HG03520 (cell line): ENCODE measurements at regions not wholly inside any gene's neighbourhood (a gene's known extent, or its start where the extent isn't known, plus 50 kb on each side); places are given as distances from the start of the nearest gene placed in this dataset.
"Not testable (repeated sequence)": the region's sequence is repeated elsewhere in the genome, so short reads cannot be mapped to it uniquely, and the experiment has no call there.

Source experiments
- ATAC-seq: cut with Tn5 transposase; IDR thresholded peaks from one replicate; pipeline ENCODE4 v1.9.1; 2021; ENCODE audit warnings: mild to moderate bottlenecking, moderate library complexity; ENCODE audit not compliant: unreplicated experiment

DNA sequence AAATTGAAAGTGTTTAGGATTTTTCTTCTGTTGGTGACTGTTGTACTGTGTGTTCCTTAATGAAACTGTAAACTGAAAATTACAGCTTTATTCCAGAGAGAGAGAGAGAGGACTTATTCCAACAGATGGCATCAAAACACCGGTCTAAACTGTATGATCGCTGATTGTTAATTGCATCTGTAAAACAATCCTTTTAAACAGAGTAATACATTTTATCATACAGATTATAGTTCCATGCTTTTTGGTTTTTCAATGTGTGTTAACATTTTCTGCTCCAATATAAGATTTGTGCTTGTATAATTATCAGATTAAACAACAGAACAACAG is 289.7 kb upstream of the DNAJC19 start:
- no peak for ATAC-seq

DNA sequence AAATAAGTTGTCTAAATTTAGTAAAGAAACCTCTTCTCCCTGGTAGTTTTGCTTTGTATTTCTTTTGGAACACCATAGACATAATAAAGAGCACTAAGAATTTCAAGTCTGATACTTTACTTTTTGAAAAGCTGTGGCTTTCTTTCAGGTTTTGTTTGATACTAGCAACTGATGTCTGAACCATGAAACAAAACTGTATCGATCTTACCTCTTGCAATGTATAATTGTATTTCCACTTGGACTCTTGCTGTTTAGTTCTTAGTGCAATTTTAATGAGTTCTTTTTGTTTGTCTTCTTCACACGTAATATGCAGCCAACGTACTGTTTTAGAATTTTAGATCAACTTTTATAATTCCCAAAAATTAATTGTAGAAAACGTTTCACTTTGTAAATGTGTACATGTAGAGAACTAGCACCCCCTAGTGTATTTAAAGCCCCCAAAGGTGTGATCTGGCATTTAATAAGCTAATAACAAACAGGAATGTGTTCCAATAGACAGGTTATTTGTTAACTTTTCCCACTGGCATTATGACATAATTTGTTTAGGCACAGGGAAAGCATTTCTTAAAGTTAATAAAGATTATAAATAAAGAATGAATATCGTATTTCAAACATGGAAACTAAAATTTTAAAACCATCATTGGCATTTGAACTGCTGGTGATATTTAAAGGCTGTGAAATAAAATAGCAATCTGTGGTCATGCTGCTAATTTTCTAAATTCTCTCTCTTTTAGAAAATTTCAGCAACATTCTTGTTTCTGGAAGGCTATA is 289.1 kb upstream of the DNAJC19 start:
- no peak for ATAC-seq

DNA sequence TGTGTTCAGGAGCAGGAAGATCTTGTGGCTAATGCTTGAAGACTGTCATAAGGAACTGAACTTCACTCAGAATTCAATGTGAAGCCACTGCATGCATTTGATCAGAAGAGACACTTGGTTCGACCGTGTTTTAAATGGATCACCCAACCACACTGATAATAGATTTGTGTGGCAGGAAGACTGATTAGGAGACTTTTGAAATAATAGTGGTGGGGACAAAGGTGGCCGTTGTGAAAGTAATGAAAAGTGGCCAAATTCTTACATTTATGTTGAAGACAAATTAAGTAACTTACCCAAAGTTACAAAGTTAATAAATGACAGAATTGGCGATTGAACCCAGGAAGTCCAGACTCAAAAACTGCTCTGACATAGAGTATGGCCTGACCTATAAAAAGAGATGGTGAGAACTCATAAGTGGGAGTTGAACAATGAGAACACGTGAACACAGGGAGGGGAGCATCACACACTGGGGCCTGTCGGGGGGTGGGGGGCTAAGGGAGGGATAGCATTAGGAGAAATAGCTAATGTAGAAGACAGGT is 286.9 kb upstream of the DNAJC19 start:
- ATAC-seq, result no peak

DNA sequence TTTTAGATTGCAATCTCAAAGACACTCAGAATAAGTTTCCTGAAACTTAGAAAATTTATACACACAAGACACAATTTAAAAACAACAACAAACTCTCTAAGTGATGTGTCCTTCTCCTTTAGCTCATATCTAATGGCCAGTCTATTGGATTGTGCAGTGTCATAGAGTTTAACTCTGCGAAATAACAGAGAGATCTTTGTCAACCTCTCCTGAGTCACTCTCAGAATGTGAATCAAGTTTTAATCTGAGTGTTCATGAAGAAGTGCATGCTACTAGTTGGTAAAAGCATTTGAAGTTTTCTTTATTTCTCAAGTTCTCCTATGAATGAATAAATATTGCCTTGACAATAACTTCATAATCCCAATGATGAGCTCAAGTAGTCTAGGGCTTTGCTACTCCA is 284.5 kb upstream of the DNAJC19 start:
- no peak for ATAC-seq

DNA sequence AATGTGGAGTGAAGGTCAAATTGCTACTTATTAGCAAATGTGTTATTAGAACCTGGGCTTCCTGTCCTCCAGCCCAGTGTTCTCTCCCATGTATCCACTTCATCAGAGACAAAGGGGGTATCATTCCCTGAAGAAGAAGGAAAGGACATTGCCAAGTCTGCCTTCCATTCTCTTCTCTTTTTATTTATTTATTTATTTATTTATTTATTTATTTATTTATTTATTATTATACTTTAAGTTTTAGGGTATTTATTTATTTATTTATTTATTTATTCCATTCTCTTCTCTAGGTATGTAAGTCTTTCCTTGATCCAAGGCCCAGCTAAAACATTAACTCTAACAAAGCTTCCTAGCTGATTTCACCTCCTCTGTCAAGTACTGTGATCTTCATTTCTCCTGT is 277.8 kb upstream of the DNAJC19 start:
- ATAC-seq, result no peak

DNA sequence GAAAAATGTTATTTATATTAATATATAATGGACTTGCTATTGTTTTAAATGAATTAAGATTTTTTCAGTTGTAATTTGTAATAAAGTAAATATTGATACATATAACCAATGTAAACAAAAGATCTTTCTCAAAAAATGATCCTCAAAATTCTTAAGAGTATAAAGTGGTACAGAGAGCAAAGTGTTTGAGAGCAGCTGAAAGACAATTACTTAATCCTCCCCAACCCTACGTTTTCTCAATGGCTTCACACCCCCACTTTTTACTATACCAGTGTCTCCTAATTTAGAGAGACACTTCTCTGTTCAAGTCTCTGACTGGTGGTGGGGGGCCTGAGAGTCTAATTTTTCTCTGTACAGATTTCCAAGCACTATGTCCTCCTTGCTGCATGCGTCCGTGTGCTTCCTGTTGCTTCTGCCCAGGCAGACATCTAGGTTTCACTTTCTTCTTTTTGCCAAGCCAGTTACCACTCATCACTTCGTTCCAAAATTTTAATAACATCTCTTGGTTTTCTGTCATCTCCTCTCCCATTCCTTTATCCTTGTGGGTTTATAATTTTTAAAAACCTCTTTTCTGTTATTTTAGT is 276.3 kb upstream of the DNAJC19 start:
- ATAC-seq, result peak; percentile 59

DNA sequence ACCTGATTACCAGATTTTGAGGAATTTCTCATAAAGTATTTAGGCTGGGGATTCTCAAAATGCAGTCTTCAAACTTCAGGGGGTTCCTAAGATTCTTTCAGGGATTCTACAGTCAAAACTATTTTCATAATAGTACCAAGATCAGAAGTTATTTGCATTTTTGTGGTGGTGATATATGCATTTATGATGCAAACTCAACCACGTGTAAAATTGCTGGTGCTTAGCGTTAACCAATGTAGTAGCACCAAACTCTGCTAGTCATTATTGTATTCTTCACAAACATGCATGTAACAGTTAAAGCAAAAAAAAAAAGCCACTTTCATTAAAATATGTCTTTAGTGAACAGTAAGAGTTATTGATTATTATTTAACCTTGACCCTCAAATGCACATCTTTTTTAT is 274.9 kb upstream of the DNAJC19 start:
- no peak for ATAC-seq

DNA sequence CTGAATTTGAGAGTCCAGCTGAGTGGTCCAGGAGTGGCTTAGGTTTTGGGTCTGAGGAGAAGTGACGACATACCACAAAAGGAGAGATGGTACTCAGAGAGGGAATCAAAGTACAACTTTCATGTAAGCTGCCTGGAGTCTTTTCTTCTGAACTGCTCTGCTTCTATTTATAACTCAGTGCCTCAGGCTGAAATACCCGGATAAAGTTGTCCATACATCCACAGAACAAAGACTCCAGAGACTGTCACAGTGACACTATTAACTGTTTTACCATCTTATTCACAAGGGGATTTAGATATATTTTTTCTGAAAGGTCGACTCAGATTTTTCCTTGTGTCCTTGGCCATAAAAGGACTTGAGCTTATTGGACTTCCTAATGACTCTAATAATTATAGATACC is 264.3 kb upstream of the DNAJC19 start:
- ATAC-seq, result no peak

DNA sequence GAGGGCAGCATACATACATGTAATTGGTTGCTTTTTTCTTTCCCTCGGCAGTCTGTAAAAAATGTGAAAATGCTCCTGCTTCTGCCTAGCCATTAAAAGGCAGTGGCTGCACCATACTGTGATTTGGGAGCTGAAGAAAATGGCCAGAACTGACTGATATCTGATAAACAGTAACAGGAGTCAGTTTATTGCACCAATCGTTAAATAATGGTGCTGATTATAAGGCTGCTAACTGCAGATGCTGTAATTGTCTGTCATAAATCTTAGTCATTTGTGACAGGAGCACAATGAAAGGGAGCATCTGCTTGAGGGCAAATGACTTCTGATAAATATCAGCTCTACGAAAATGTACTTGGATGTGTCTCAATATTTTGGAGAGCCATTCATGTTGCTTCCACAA is 263.1 kb upstream of the DNAJC19 start:
- ATAC-seq, result no peak

DNA sequence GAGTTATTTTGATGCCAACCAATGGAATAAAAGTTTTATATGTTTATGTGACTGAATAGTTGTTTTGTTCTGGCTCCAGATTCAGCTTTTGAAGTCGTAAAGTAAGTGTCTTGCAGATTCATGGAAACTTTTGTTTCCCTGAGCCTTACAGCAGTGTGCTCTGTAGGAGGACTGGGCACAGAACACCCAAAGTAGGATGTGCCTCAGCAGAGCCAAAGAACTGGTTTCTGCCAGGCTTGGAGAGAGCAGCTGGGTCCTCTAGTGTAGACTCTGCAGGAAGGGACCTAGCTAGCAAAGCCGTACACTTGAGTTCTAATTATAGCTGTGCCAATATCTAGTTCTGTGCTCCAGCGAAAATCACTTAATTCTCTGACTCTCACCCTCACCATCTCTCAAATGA is 261.2 kb upstream of the DNAJC19 start:
- no peak for ATAC-seq

DNA sequence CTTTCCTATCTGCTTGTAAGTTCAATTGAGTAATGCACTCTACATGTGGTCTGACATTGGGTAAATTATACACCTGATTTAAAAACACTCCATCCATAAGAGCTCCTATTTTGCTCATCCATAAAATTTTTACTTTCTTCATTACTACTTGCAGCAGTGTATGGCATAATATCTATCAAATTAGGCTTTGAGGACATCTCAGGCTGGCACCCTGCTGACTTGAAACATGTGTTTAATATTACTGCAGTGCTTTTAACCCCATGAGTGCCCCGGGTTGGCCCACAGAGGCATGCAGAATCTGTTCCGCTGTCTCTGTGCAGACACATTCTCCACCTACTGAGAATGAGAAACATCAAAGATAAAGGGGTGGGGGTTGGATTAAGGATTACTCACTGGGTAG is 249.9 kb upstream of the DNAJC19 start:
- no peak for ATAC-seq

DNA sequence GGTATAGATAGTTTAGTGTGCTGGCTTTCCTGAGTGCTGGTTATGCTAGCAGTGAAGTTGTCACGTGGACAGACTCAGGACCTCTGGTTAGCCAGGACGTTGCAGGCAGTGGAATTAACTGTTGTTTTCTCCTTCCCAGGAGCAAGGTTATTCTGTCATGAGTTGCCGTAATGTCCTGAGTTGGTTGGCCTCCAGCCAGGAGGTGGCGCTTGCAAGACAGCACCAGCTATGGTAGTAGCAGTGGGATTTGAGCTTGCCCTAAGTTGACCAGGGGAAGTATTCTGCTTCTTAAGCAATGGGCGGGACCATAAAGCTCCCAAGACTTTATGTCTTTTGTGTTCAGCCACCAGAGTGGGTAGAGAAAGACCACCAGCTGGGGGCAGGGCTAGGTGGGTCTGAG is 240.7 kb upstream of the DNAJC19 start:
- no peak for ATAC-seq

DNA sequence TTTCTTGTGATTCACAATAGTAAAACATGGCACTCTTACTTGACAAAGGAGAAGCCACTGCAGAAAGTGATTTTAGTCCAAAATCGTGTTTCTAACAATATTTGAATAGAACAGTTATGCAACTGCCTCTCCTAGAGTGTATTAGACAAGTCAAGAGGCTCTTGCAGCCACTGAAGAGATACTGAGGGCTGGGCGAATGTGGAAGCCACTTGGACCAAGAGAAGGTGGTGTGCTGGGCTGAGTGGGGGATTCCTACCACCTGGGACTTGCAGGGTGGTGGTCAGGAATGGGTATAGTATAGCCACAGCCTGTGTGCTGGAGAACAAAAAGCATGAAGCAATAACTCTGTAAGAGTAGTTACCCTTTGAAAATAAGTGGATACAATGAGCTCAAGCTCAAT is 223.8 kb upstream of the DNAJC19 start:
- no peak for ATAC-seq

DNA sequence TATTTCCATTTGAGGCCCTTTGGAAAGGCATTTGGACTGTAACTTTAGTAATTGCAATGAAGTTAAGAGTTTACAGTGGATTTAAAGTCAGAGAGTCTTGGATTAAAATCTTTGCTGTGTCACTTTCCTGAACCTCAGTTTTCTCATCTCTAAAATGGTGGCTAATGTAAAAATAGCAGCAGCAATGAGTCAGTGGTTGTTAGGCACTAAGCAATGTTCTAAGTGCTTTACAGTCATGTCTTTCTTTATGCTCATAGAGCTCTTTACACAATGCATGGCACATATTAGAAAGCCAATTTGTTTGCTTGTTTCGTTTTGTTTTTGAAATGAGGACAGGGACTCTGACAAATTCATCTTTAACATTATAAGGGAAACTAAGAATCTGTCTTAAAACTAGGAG is 222.7 kb upstream of the DNAJC19 start:
- no peak for ATAC-seq

DNA sequence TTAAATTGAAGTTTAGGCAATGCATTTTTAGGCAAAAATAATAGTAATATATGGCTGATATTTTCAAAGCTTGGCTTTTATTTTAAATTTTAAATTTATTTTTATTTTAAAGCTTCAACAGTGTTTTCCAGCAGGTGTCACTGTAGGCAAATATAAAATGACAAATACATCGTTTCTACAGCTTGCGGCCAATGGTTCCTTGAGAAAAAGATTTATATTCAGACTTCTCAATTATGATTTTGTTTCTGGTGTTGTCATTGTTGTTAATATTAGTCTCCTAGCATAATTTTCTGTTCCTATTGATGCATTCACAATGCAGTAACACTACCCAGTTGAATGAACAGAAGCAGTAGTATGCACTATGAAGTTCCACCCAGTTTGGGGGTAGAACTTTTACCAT is 220.7 kb upstream of the DNAJC19 start:
- ATAC-seq, result no peak

DNA sequence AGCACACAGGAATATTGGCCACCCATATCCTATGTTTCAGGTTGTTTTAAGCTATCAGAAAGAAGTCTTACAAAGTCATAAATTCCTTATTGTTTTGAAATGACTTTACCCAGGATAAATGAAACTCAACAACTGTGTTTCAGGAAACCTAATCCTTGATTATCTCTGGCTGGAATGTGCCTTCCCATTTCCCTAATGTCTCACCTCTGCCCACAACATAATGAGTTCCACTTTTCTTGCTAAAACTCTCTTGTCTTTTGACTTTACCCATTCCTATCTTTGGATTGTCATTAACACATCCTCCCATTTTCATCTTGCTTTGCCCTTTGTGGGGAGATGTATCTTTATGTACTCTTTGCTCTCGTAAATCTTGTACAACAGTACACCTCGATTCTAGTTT is 200.0 kb upstream of the DNAJC19 start:
- ATAC-seq, result no peak

DNA sequence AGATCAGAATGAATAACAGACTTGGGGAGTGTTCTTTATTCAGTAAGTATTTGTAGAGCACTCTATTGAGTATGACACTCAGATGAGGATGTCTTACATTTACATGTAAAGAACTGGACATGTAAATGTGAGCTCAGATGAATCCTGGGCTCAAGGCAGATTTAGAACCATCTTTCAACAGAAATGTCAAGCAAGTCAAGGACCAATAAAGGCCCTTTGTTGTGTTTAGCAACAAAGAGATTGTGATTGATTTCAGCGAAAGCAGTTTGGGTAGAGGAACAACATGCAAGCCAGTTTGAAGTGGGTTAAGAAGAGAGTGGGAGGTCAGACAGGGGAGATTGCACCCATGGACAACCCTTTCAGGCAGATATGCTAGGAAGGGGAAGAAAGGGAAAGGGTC is 194.2 kb upstream of the DNAJC19 start:
- no peak for ATAC-seq

DNA sequence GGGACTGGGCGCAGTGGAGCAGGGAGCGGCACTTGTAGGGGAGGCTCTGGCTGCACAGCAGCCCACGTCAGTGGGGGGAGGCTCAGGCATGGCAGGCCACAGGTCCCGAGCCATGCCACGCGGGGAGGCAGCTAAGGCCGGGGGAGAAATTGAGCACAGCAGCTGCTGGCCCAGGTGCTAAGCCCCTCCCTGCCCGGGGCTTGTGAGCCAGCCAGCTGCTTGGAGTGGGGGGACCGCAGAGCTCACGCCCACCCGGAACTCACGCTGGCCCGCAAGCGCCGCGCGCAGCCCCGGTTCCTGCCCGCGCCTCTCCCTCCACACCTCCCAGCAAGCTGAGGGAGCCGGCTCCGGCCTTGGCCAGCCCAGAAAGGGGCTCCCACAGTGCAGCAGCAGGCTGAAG is 193.5 kb upstream of the DNAJC19 start:
- not testable (repeated sequence) for ATAC-seq

DNA sequence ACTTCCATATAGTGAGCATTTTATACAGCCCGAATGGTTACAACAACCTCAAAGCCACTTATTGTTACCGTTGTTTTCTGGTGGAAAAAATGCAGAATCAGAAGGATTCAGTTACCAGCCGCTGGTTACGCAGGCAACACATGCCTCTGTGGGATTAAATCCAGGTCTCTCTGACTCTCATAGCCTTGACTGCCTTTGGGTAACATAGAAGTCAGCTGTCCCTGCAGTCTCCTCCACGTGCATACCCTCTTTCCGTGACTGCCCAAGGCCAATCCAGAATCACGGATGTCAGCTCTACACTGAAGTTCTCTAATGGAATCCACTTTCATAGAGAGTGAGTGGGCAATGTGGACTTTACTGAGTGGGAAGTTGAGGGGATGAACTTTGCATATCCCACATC is 189.5 kb upstream of the DNAJC19 start:
- ATAC-seq, result no peak

DNA sequence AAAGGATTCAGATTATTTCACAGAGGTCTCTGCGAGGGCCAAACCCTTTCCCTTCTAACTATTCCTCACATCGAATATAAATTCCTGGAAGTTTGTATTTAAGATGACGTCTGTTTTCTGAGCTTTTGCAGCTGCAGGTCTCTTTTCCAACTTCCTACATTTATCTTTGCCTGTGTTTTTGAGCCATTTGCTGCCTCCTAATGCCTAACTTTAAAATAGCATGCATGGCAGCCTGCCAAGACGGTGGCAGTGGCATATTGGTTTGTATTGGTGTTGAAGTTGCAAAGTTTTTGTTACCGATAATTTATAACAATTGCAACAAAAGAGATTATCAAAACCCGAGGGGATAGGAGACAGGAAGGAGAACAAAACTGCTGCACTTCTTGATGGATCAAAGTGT is 187.1 kb upstream of the DNAJC19 start:
- no peak for ATAC-seq

DNA sequence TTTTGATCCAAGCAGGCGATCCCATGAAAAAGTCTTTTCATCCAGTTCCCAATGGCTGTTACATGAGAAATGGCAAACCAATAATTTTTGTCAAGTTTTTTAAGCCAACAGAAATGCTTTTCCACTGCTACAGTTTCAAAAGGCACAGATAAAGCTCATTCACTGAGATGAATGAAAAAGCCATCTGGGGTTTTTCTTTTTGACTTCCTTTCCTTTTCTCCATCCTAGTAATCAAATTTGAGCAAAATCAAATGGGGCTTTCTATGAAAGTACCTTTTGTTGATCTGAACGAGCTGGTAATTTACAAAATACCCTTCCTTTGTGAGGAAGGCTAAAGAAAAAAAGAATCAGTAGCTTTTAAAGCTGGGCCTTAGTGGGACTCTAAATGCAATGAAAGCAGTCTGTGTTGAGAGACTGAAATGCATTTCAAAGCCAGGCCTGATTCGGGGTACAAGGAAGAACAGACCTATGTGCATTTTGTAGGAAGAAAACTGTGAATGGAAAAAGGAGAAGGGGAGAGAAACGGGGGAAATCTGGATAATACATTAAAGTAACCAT is 185.2 kb upstream of the DNAJC19 start:
- ATAC-seq, result no peak

DNA sequence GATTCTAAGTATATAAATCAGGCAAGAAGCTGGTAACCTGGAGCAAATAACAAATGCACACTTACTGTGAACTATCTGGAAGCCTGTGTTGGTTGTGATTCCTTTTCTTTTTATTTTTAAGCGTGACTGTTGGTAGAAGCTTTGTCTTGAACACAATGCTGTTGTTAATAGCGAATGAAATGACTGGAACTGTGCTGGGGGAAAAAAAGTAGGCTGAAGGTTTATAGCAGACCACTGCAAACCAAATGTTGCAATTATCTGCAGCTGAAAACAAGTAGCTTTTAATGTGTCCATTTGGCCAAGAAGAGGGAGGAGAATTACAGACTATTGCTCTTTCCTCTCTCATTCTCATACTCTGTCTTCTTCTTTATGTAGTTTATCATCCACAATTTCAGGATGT is 184.5 kb upstream of the DNAJC19 start:
- no peak for ATAC-seq

DNA sequence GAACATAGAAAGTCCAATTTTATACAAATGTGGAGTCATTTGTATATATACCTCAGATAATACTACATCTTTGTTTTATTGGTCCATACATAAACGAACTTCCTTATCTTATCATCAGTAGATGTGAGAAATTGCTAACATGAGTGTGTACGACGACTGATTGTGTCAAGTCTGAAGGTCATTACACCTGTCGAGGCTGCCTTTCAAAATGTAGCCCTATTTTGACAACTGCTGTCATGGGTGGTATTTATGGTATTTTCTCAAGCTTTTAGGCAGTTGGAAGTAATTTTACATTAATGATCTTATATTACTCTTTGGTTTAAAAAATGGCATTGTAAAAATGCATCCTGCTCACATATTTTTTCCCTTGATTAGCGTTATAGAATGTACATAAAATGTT is 183.7 kb upstream of the DNAJC19 start:
- no peak for ATAC-seq
